ENCODE measurements at regions not wholly inside any gene's neighbourhood (a gene's known extent, or its start where the extent isn't known, plus 50 kb on each side); places are given as distances from the start of the nearest gene placed in this dataset.

- TF ChIP-seq CTCF (conservative IDR thresholded peaks at IDR 0.05) (no peak), EZH2 (IDR thresholded peaks at IDR 0.05; ENCODE audit: low read depth) (no peak)
- Histone ChIP-seq H3K9me3 (ENCODE audit: insufficient read depth, low read depth) (no peaks in the 10 kb centered on the region), H3K4me3 (no peak overlapping the region), H3K27ac (no peak overlapping the region), H2AFZ (no peak overlapping the region), H3K27me3 (ENCODE audit: insufficient read depth, low read depth) (no peaks in the 10 kb centered on the region), H3K79me2 (ENCODE audit: low read depth) (no peaks in the 10 kb centered on the region), H3K36me3 (ENCODE audit: low read depth) (no peaks in the 10 kb centered on the region), H3K9me2 (ENCODE audit: insufficient read depth) (no peaks in the 10 kb centered on the region), H3F3A (ENCODE audit: insufficient read depth, low read depth) (no peaks in the 10 kb centered on the region), H3K4me2 (no peak overlapping the region), H3K4me1 (replicated peaks; ENCODE audit: insufficient read depth) (no peaks in the 10 kb centered on the region), H4K20me1 (ENCODE audit: insufficient read depth) (no peaks in the 10 kb centered on the region)
- ChIA-PET POLR2A (ENCODE audit: unreplicated experiment) (no interaction called here), CTCF (no interaction called here)
- DNase-seq: no peak
- intact Hi-C loops (cut with micrococcal nuclease; ENCODE audit: unreplicated experiment): no loop called here
- no TSS peak for BruUV-seq (replicated peaks)
These were observed 128.7 kb upstream of the ARHGEF9 start for GRCh38 chrX:63913719-63914118.

- no TSS peak for BruUV-seq (replicated peaks)
- POLR2A ChIA-PET (ENCODE audit: unreplicated experiment): no interaction called here
- no peak for DNase-seq
These were observed 104.0 kb upstream of the ARHGEF9 start for GRCh38 chrX:63889001-63889400.

GRCh38 chrX:63884821-63885790, 100.1 kb upstream of the ARHGEF9 start:
- no peaks in the 10 kb centered on the region for H3K79me2 ChIP-seq (ENCODE audit: low read depth)
- no peaks in the 10 kb centered on the region for H3F3A ChIP-seq (ENCODE audit: insufficient read depth, low read depth)
- intact Hi-C loops (cut with micrococcal nuclease; ENCODE audit: unreplicated experiment): no loop called here
- no peak for TF ChIP-seq CTCF (conservative IDR thresholded peaks at IDR 0.05)
- no peak for TF ChIP-seq EZH2 (IDR thresholded peaks at IDR 0.05; ENCODE audit: low read depth)
- no peak overlapping the region for H3K27ac ChIP-seq
- DNase-seq: no peak
- no TSS peak for BruUV-seq (replicated peaks)
- no peaks in the 10 kb centered on the region for H3K36me3 ChIP-seq (ENCODE audit: low read depth)
- CTCF ChIA-PET: no interaction called here
- H3K4me3 ChIP-seq: no peak overlapping the region
- POLR2A ChIA-PET (ENCODE audit: unreplicated experiment): no interaction called here
- H4K20me1 ChIP-seq (ENCODE audit: insufficient read depth): no peaks in the 10 kb centered on the region
- H2AFZ ChIP-seq: no peak overlapping the region
- no peaks in the 10 kb centered on the region for H3K9me3 ChIP-seq (ENCODE audit: insufficient read depth, low read depth)
- H3K4me2 ChIP-seq: no peak overlapping the region
- H3K4me1 ChIP-seq (replicated peaks; ENCODE audit: insufficient read depth): no peaks in the 10 kb centered on the region
- H3K9me2 ChIP-seq (ENCODE audit: insufficient read depth): no peaks in the 10 kb centered on the region
- H3K27me3 ChIP-seq (ENCODE audit: insufficient read depth, low read depth): no peaks in the 10 kb centered on the region

More at GRCh38 chrX:63889001-63889400, 104.0 kb upstream of the ARHGEF9 start:
- H3K4me1 ChIP-seq (replicated peaks; ENCODE audit: insufficient read depth): no peaks in the 10 kb centered on the region
- no peaks in the 10 kb centered on the region for H3K79me2 ChIP-seq (ENCODE audit: low read depth)
- CTCF ChIA-PET: no interaction called here
- no peaks in the 10 kb centered on the region for H3F3A ChIP-seq (ENCODE audit: insufficient read depth, low read depth)
- H4K20me1 ChIP-seq (ENCODE audit: insufficient read depth): no peaks in the 10 kb centered on the region
- TF ChIP-seq CTCF (conservative IDR thresholded peaks at IDR 0.05): no peak
- TF ChIP-seq EZH2 (IDR thresholded peaks at IDR 0.05; ENCODE audit: low read depth): no peak
- no peaks in the 10 kb centered on the region for H3K9me3 ChIP-seq (ENCODE audit: insufficient read depth, low read depth)
- H3K9me2 ChIP-seq (ENCODE audit: insufficient read depth): no peaks in the 10 kb centered on the region
- no peak overlapping the region for H2AFZ ChIP-seq
- H3K4me2 ChIP-seq: no peak overlapping the region
- H3K36me3 ChIP-seq (ENCODE audit: low read depth): no peaks in the 10 kb centered on the region
- H3K27me3 ChIP-seq (ENCODE audit: insufficient read depth, low read depth): no peaks in the 10 kb centered on the region
- no peak overlapping the region for H3K27ac ChIP-seq
- H3K4me3 ChIP-seq: no peak overlapping the region
- intact Hi-C loops (cut with micrococcal nuclease; ENCODE audit: unreplicated experiment): no loop called here
